ENCODE measurements at regions not wholly inside any gene's neighbourhood (a gene's known extent, or its start where the extent isn't known, plus 50 kb on each side); places are given as distances from the start of the nearest gene placed in this dataset.

GRCh38 chr7:140238778-140239652 lies 62.2 kb upstream of the KDM7A start:
- Mint-ChIP-seq H3K9me3 (ENCODE audit: low read depth) (no peaks in the 10 kb centered on the region), H3K4me1 (ENCODE audit: low read depth) (no peaks in the 10 kb centered on the region), H3K36me3 (ENCODE audit: low read depth) (no peaks in the 10 kb centered on the region), H3K27me3 (ENCODE audit: low read depth) (peaks cover 3% of the 10 kb centered on the region), H3K4me3 (ENCODE audit: unreplicated experiment) (no peak overlapping the region), H3K27ac (ENCODE audit: unreplicated experiment) (no peak overlapping the region)
- TF ChIP-seq CTCF (IDR thresholded peaks at IDR 0.05), result no peak
- no peak for DNase-seq (ENCODE audit: low spot score)

GRCh38 chr7:140237390-140237789 lies 60.6 kb upstream of the KDM7A start:
- no peak overlapping the region for H3K4me3 Mint-ChIP-seq (ENCODE audit: unreplicated experiment)
- no peak for DNase-seq (ENCODE audit: low spot score)
- TF ChIP-seq CTCF (IDR thresholded peaks at IDR 0.05), result no peak
- H3K27ac Mint-ChIP-seq (ENCODE audit: unreplicated experiment), result no peak overlapping the region
- no peaks in the 10 kb centered on the region for H3K9me3 Mint-ChIP-seq (ENCODE audit: low read depth)
- H3K27me3 Mint-ChIP-seq (ENCODE audit: low read depth), result peaks cover 3% of the 10 kb centered on the region
- H3K4me1 Mint-ChIP-seq (ENCODE audit: low read depth), result no peaks in the 10 kb centered on the region
- H3K36me3 Mint-ChIP-seq (ENCODE audit: low read depth), result no peaks in the 10 kb centered on the region

- Mint-ChIP-seq H3K27me3 (ENCODE audit: low read depth) (peaks cover 3% of the 10 kb centered on the region), H3K27ac (ENCODE audit: unreplicated experiment) (no peak overlapping the region), H3K9me3 (ENCODE audit: low read depth) (no peaks in the 10 kb centered on the region), H3K4me1 (ENCODE audit: low read depth) (peaks cover 5% of the 10 kb centered on the region), H3K4me3 (ENCODE audit: unreplicated experiment) (no peak overlapping the region), H3K36me3 (ENCODE audit: low read depth) (no peaks in the 10 kb centered on the region)
- no peak for TF ChIP-seq CTCF (IDR thresholded peaks at IDR 0.05)
- DNase-seq (ENCODE audit: low spot score), result no peak
Observed at GRCh38 chr7:140236626-140237025, 59.8 kb upstream of the KDM7A start.

- Mint-ChIP-seq H3K9me3 (ENCODE audit: low read depth) (no peaks in the 10 kb centered on the region), H3K4me1 (ENCODE audit: low read depth) (peaks cover 13% of the 10 kb centered on the region), H3K27me3 (ENCODE audit: low read depth) (peaks cover 6% of the 10 kb centered on the region), H3K4me3 (ENCODE audit: unreplicated experiment) (no peak overlapping the region), H3K27ac (ENCODE audit: unreplicated experiment) (no peak overlapping the region), H3K36me3 (ENCODE audit: low read depth) (no peaks in the 10 kb centered on the region)
- DNase-seq (ENCODE audit: low spot score), result no peak
- no peak for TF ChIP-seq CTCF (IDR thresholded peaks at IDR 0.05)
Observed at GRCh38 chr7:140235114-140235513, 58.3 kb upstream of the KDM7A start.

- no peak for TF ChIP-seq CTCF (IDR thresholded peaks at IDR 0.05)
- peaks cover 6% of the 10 kb centered on the region for H3K27me3 Mint-ChIP-seq (ENCODE audit: low read depth)
- DNase-seq (ENCODE audit: low spot score), result no peak
- no peaks in the 10 kb centered on the region for H3K9me3 Mint-ChIP-seq (ENCODE audit: low read depth)
- no peak overlapping the region for H3K27ac Mint-ChIP-seq (ENCODE audit: unreplicated experiment)
- H3K4me1 Mint-ChIP-seq (ENCODE audit: low read depth), result peaks cover 16% of the 10 kb centered on the region
- H3K4me3 Mint-ChIP-seq (ENCODE audit: unreplicated experiment), result no peak overlapping the region
- no peaks in the 10 kb centered on the region for H3K36me3 Mint-ChIP-seq (ENCODE audit: low read depth)
Observed at GRCh38 chr7:140232957-140233917, 56.5 kb upstream of the KDM7A start.
